ENCODE measurements at regions not wholly inside any gene's neighbourhood (a gene's known extent, or its start where the extent isn't known, plus 50 kb on each side); places are given as distances from the start of the nearest gene placed in this dataset.

- ChIA-PET CTCF (no interaction called here), POLR2A (no interaction called here)
- no peak for TF ChIP-seq FOXK2 (IDR thresholded peaks at IDR 0.05)
- TF ChIP-seq SUZ12 (IDR thresholded peaks at IDR 0.05), result no peak
- TF ChIP-seq TARDBP (IDR thresholded peaks at IDR 0.05), result no peak
- TF ChIP-seq BHLHE40 (IDR thresholded peaks at IDR 0.05; ENCODE audit: borderline replicate concordance), result no peak
- TF ChIP-seq PKNOX1 (IDR thresholded peaks at IDR 0.05), result no peak
- no peak for TF ChIP-seq FOXA1 (IDR thresholded peaks at IDR 0.05)
- TF ChIP-seq CTBP1 (IDR thresholded peaks at IDR 0.05; ENCODE audit: borderline replicate concordance), result no peak
- no peak for TF ChIP-seq NFRKB (IDR thresholded peaks at IDR 0.05)
- no peak for TF ChIP-seq ELF4 (IDR thresholded peaks at IDR 0.05)
- no peak for TF ChIP-seq ARNT (IDR thresholded peaks at IDR 0.05)
- no peak for TF ChIP-seq SP1 (IDR thresholded peaks at IDR 0.05)
- TF ChIP-seq HDGF (IDR thresholded peaks at IDR 0.05; ENCODE audit: borderline replicate concordance), result no peak
- DNase-seq (ENCODE audit: extremely low spot score), result no peak
Measured at GRCh38 chr13:40132249-40132648, 476.8 kb downstream of the COG6 start.

- TF ChIP-seq FOXA1 (IDR thresholded peaks at IDR 0.05), result no peak
- no peak for TF ChIP-seq PKNOX1 (IDR thresholded peaks at IDR 0.05)
- TF ChIP-seq FOXM1 (IDR thresholded peaks at IDR 0.05; ENCODE audit: borderline replicate concordance), result no peak
- no peak for TF ChIP-seq SP1 (IDR thresholded peaks at IDR 0.05)
- no peak for TF ChIP-seq ZNF384 (IDR thresholded peaks at IDR 0.05)
- TF ChIP-seq FOXK2 (IDR thresholded peaks at IDR 0.05), result no peak
- no peak for TF ChIP-seq CTBP1 (IDR thresholded peaks at IDR 0.05; ENCODE audit: borderline replicate concordance)
- no peak for TF ChIP-seq ARNT (IDR thresholded peaks at IDR 0.05)
- TF ChIP-seq BHLHE40 (IDR thresholded peaks at IDR 0.05; ENCODE audit: borderline replicate concordance), result no peak
- no peak for TF ChIP-seq LEF1 (IDR thresholded peaks at IDR 0.05; ENCODE audit: borderline replicate concordance)
- no peak for TF ChIP-seq TARDBP (IDR thresholded peaks at IDR 0.05)
- TF ChIP-seq NFRKB (IDR thresholded peaks at IDR 0.05), result no peak
- no peak for TF ChIP-seq HDGF (IDR thresholded peaks at IDR 0.05; ENCODE audit: borderline replicate concordance)
- no peak for TF ChIP-seq ELF4 (IDR thresholded peaks at IDR 0.05)
- no peak for DNase-seq (ENCODE audit: extremely low spot score)
- CTCF ChIA-PET, result no interaction called here
- POLR2A ChIA-PET, result no interaction called here
Measured at GRCh38 chr13:40136896-40137295, 481.4 kb downstream of the COG6 start.

GRCh38 chr13:40137400-40137799 lies 481.9 kb downstream of the COG6 start:
- ChIA-PET CTCF (no interaction called here), POLR2A (no interaction called here)
- DNase-seq (ENCODE audit: extremely low spot score), result no peak
- TF ChIP-seq HDGF (IDR thresholded peaks at IDR 0.05; ENCODE audit: borderline replicate concordance) (no peak), FOXA1 (IDR thresholded peaks at IDR 0.05) (no peak), PKNOX1 (IDR thresholded peaks at IDR 0.05) (no peak), NFRKB (IDR thresholded peaks at IDR 0.05) (no peak), CTBP1 (IDR thresholded peaks at IDR 0.05; ENCODE audit: borderline replicate concordance) (no peak), FOXM1 (IDR thresholded peaks at IDR 0.05; ENCODE audit: borderline replicate concordance) (no peak), ZNF384 (IDR thresholded peaks at IDR 0.05) (no peak), SP1 (IDR thresholded peaks at IDR 0.05) (no peak), LEF1 (IDR thresholded peaks at IDR 0.05; ENCODE audit: borderline replicate concordance) (no peak), L3MBTL2 (conservative IDR thresholded peaks at IDR 0.05) (no peak), ELF4 (IDR thresholded peaks at IDR 0.05) (no peak), TARDBP (IDR thresholded peaks at IDR 0.05) (no peak)

- DNase-seq (ENCODE audit: extremely low spot score), result no peak
- TF ChIP-seq L3MBTL2 (conservative IDR thresholded peaks at IDR 0.05), result no peak
- TF ChIP-seq BHLHE40 (IDR thresholded peaks at IDR 0.05; ENCODE audit: borderline replicate concordance), result no peak
- TF ChIP-seq ELF4 (IDR thresholded peaks at IDR 0.05), result no peak
- TF ChIP-seq FOXM1 (IDR thresholded peaks at IDR 0.05; ENCODE audit: borderline replicate concordance), result no peak
- no peak for TF ChIP-seq FOXA1 (IDR thresholded peaks at IDR 0.05)
- TF ChIP-seq PKNOX1 (IDR thresholded peaks at IDR 0.05), result no peak
- TF ChIP-seq SP1 (IDR thresholded peaks at IDR 0.05), result no peak
- TF ChIP-seq LEF1 (IDR thresholded peaks at IDR 0.05; ENCODE audit: borderline replicate concordance), result no peak
- no peak for TF ChIP-seq HDGF (IDR thresholded peaks at IDR 0.05; ENCODE audit: borderline replicate concordance)
- no peak for TF ChIP-seq CTBP1 (IDR thresholded peaks at IDR 0.05; ENCODE audit: borderline replicate concordance)
- ChIA-PET CTCF (interaction anchor here (0.6 kb wide), 1 partner anchor 28 kb away, joined by 3 read pairs; no protein-coding TSS in a partner anchor), POLR2A (no interaction called here)
Measured at GRCh38 chr13:40139896-40140520, 484.5 kb downstream of the COG6 start.

GRCh38 chr13:40141859-40142555 lies 486.5 kb downstream of the COG6 start:
- ChIA-PET CTCF (no interaction called here), POLR2A (no interaction called here)
- TF ChIP-seq L3MBTL2 (conservative IDR thresholded peaks at IDR 0.05), result no peak
- no peak for TF ChIP-seq HDGF (IDR thresholded peaks at IDR 0.05; ENCODE audit: borderline replicate concordance)
- no peak for TF ChIP-seq SUZ12 (IDR thresholded peaks at IDR 0.05)
- no peak for TF ChIP-seq ELF4 (IDR thresholded peaks at IDR 0.05)
- no peak for TF ChIP-seq FOXK2 (IDR thresholded peaks at IDR 0.05)
- TF ChIP-seq ZNF384 (IDR thresholded peaks at IDR 0.05), result no peak
- no peak for TF ChIP-seq PKNOX1 (IDR thresholded peaks at IDR 0.05)
- TF ChIP-seq TARDBP (IDR thresholded peaks at IDR 0.05), result no peak
- no peak for DNase-seq (ENCODE audit: extremely low spot score)
